GM13977 (cell line): ENCODE measurements at regions not wholly inside any gene's neighbourhood (a gene's known extent, or its start where the extent isn't known, plus 50 kb on each side); places are given as distances from the start of the nearest gene placed in this dataset.

Experiments
- DNase-seq: peaks from one replicate; pipeline ENCODE4 v3.0.0; 2012; ENCODE audit warnings: low spot score
- CTCF ChIP-seq: IDR thresholded peaks from 2 replicates; pipeline ENCODE4 v1.5.1; 2012; ENCODE audit warnings: mild to moderate bottlenecking, control low read depth; ENCODE audit not compliant: insufficient read depth; ENCODE audit errors: extremely low read depth, missing control alignments
- in situ Hi-C: fragments of 300-500 bp; cut with MboI; formaldehyde crosslinking; loops from one replicate; pipeline ENCODE4 v1.12.0; 2022; ENCODE audit warnings: low sequenced_read_pairs, low pct_unique_long_range_greater_than_20kb, mixed read lengths, inconsistent platforms; ENCODE audit not compliant: unreplicated experiment

- DNase-seq, result no peak
- in situ Hi-C loops, result no loop called here
- no peak for TF ChIP-seq CTCF
Measured at GRCh38 chr3:115548611-115549010, 74.7 kb upstream of the GAP43 start.

- no peak for TF ChIP-seq CTCF
- in situ Hi-C loops, result no loop called here
Measured at GRCh38 chr3:115549071-115549470, 74.2 kb upstream of the GAP43 start.

GRCh38 chr3:115550285-115550761, 73.0 kb upstream of the GAP43 start:
- TF ChIP-seq CTCF, result no peak
- in situ Hi-C loops, result no loop called here
- DNase-seq, result no peak

More at GRCh38 chr3:115549071-115549470, 74.2 kb upstream of the GAP43 start:
- DNase-seq, result no peak

GRCh38 chr3:115551016-115551415, 72.3 kb upstream of the GAP43 start:
- no peak for DNase-seq
- no peak for TF ChIP-seq CTCF
- in situ Hi-C loops, result no loop called here

GRCh38 chr3:115552007-115552406, 71.3 kb upstream of the GAP43 start:
- in situ Hi-C loops, result no loop called here
- no peak for TF ChIP-seq CTCF
- DNase-seq, result no peak

GRCh38 chr3:115553796-115554486, 69.4 kb upstream of the GAP43 start:
- no peak for TF ChIP-seq CTCF
- in situ Hi-C loops, result no loop called here
- no peak for DNase-seq
